Ascending aorta (tissue), 2 donors: ENCODE measurements at regions not wholly inside any gene's neighbourhood (a gene's known extent, or its start where the extent isn't known, plus 50 kb on each side); places are given as distances from the start of the nearest gene placed in this dataset.

ENCODE experiments used
- DNase-seq, 2 donors: peaks; one replicate each; pipeline ENCODE4 v3.0.0-alpha.2; 2019; ENCODE audit warnings: low spot score in 2 of 2
- H3K27ac ChIP-seq, 2 donors: fragments of 200-600 bp; sonication (generic); one replicate each; pipeline ENCODE4 v1.5.1; 2016 to 2017; ENCODE audit warnings: mild to moderate bottlenecking in 1 of 2
- H3K27me3 ChIP-seq: fragments of 200-600 bp; sonication (generic); one replicate; pipeline ENCODE4 v1.5.1; 2017
- H3K36me3 ChIP-seq, 2 donors: fragments of 200-600 bp; sonication (generic); one replicate each; pipeline ENCODE4 v1.5.1; 2016
- H3K4me1 ChIP-seq, 2 donors: fragments of 200-600 bp; sonication (generic); one replicate each; pipeline ENCODE4 v1.5.1; 2016 to 2017; ENCODE audit warnings: mild to moderate bottlenecking in 1 of 2
- H3K4me3 ChIP-seq, 2 donors: fragments of 200-600 bp; sonication (generic); one replicate each; pipeline ENCODE4 v1.5.1; 2016 to 2017; ENCODE audit warnings: mild to moderate bottlenecking in 1 of 2
- H3K9me3 ChIP-seq, 2 donors: fragments of 200-600 bp; sonication (generic); one replicate each; pipeline ENCODE4 v1.5.1; 2016
- CTCF ChIP-seq, 3 experiments: fragments of 200-600 bp in 2 of 3; fragments of 450-650 bp in 1 of 3; sonication (generic) in 2 of 3; IDR thresholded peaks; one replicate each; pipeline ENCODE4 v1.5.1; 2016 to 2019; ENCODE audit warnings: antibody characterized with exemption in 3 of 3, mild to moderate bottlenecking in 1 of 3, moderate library complexity in 1 of 3
- intact Hi-C: fragments of 100-400 bp; cut with DNase I; formaldehyde crosslinking; loops from one replicate; pipeline ENCODE4 v1.15.1; 2023

GRCh38 chr13:58313219-58313618 lies 681.7 kb downstream of the PCDH17 start:
- intact Hi-C loops, result no loop called here
- no peak overlapping the region for H3K4me3 ChIP-seq
- DNase-seq, result no peak

GRCh38 chr13:58318495-58319167 lies 687.1 kb downstream of the PCDH17 start:
- Histone ChIP-seq H3K4me3 (no peak overlapping the region), H3K27me3 (no peaks in the 10 kb centered on the region), H3K9me3 (no peaks in the 10 kb centered on the region), H3K36me3 (no peaks in the 10 kb centered on the region), H3K4me1 (no peaks in the 10 kb centered on the region), H3K27ac (no peak overlapping the region)
- intact Hi-C loops, result no loop called here
- TF ChIP-seq CTCF (IDR thresholded peaks at IDR 0.05), result no peak
- no peak for DNase-seq

More at GRCh38 chr13:58313219-58313618, 681.7 kb downstream of the PCDH17 start:
- no peaks in the 10 kb centered on the region for H3K36me3 ChIP-seq
- no peaks in the 10 kb centered on the region for H3K9me3 ChIP-seq
- H3K4me1 ChIP-seq, result no peaks in the 10 kb centered on the region
- no peaks in the 10 kb centered on the region for H3K27me3 ChIP-seq
- no peak for TF ChIP-seq CTCF (IDR thresholded peaks at IDR 0.05)
- no peak overlapping the region for H3K27ac ChIP-seq

- intact Hi-C loops, result no loop called here
- no peak overlapping the region for H3K4me3 ChIP-seq
- no peak overlapping the region for H3K27ac ChIP-seq
- no peaks in the 10 kb centered on the region for H3K9me3 ChIP-seq
- H3K4me1 ChIP-seq, result no peaks in the 10 kb centered on the region
- no peaks in the 10 kb centered on the region for H3K27me3 ChIP-seq
- DNase-seq, result no peak
- H3K36me3 ChIP-seq, result no peaks in the 10 kb centered on the region
- TF ChIP-seq CTCF (IDR thresholded peaks at IDR 0.05), result no peak
These were observed 692.6 kb downstream of the PCDH17 start for GRCh38 chr13:58324161-58324560.

GRCh38 chr13:58329746-58330145 lies 698.2 kb downstream of the PCDH17 start:
- Histone ChIP-seq H3K36me3 (no peaks in the 10 kb centered on the region), H3K27ac (no peak overlapping the region), H3K9me3 (no peaks in the 10 kb centered on the region), H3K4me1 (no peaks in the 10 kb centered on the region), H3K27me3 (no peaks in the 10 kb centered on the region), H3K4me3 (no peak overlapping the region)
- TF ChIP-seq CTCF (IDR thresholded peaks at IDR 0.05), result no peak
- intact Hi-C loops, result no loop called here
- DNase-seq, result no peak

GRCh38 chr13:58340895-58341294 lies 709.4 kb downstream of the PCDH17 start:
- no peak for TF ChIP-seq CTCF (IDR thresholded peaks at IDR 0.05)
- Histone ChIP-seq H3K36me3 (no peaks in the 10 kb centered on the region), H3K27ac (no peak overlapping the region), H3K27me3 (no peaks in the 10 kb centered on the region), H3K4me3 (no peak overlapping the region), H3K9me3 (no peaks in the 10 kb centered on the region), H3K4me1 (no peaks in the 10 kb centered on the region)
- no peak for DNase-seq
- intact Hi-C loops, result no loop called here

GRCh38 chr13:58341318-58341717 lies 709.8 kb downstream of the PCDH17 start:
- no peaks in the 10 kb centered on the region for H3K9me3 ChIP-seq
- DNase-seq, result no peak
- no peak overlapping the region for H3K27ac ChIP-seq
- no peak overlapping the region for H3K4me3 ChIP-seq
- no peaks in the 10 kb centered on the region for H3K36me3 ChIP-seq
- no peak for TF ChIP-seq CTCF (IDR thresholded peaks at IDR 0.05)
- no peaks in the 10 kb centered on the region for H3K4me1 ChIP-seq
- H3K27me3 ChIP-seq, result no peaks in the 10 kb centered on the region
- intact Hi-C loops, result no loop called here
